ENCODE measurements at regions not wholly inside any gene's neighbourhood (a gene's known extent, or its start where the extent isn't known, plus 50 kb on each side); places are given as distances from the start of the nearest gene placed in this dataset.

- no peak overlapping the region for H3K27ac ChIP-seq (ENCODE audit: low read length in 2 of 2)
- no peak for TF ChIP-seq EZH2 (IDR thresholded peaks at IDR 0.05; ENCODE audit: borderline replicate concordance, insufficient read depth, low read depth, low read length, poor library complexity, severe bottlenecking)
- TF ChIP-seq, protein P1, sequence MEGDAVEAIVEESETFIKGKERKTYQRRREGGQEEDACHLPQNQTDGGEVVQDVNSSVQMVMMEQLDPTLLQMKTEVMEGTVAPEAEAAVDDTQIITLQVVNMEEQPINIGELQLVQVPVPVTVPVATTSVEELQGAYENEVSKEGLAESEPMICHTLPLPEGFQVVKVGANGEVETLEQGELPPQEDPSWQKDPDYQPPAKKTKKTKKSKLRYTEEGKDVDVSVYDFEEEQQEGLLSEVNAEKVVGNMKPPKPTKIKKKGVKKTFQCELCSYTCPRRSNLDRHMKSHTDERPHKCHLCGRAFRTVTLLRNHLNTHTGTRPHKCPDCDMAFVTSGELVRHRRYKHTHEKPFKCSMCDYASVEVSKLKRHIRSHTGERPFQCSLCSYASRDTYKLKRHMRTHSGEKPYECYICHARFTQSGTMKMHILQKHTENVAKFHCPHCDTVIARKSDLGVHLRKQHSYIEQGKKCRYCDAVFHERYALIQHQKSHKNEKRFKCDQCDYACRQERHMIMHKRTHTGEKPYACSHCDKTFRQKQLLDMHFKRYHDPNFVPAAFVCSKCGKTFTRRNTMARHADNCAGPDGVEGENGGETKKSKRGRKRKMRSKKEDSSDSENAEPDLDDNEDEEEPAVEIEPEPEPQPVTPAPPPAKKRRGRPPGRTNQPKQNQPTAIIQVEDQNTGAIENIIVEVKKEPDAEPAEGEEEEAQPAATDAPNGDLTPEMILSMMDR (IDR thresholded peaks at IDR 0.05) = no peak
- H3K4me3 ChIP-seq (ENCODE audit: control extremely low read depth in 1 of 5, extremely low read depth in 1 of 5, insufficient read depth in 1 of 5, low read depth in 2 of 5, low read length in 4 of 5) = peak overlapping the region in 1 of 5 experiments; percentile 30
- Mint-ChIP-seq H3K4me1 (peaks cover 9% of the 10 kb centered on the region), H3K9me3 (ENCODE audit: insufficient read depth) (no peaks in the 10 kb centered on the region), H3K27ac (peak overlapping the region; percentile 37), H3K27me3 (peaks cover 5% of the 10 kb centered on the region), H3K4me3 (peak overlapping the region; percentile 48)
- peak; percentile 44 for DNase-seq
- intact Hi-C loops (cut with micrococcal nuclease) = no loop called here
- WGBS (ENCODE audit: insufficient coverage) = 19% methylated on average over 3 of the region's 11 CpGs
- ChIA-PET POLR2A (no interaction called here), CTCF (interaction anchor here (1.2 kb wide), 1 partner anchor 9 kb away, joined by 4 read pairs; no protein-coding TSS in a partner anchor)
- no peaks in the 10 kb centered on the region for H3K79me2 ChIP-seq (ENCODE audit: control insufficient read depth, insufficient read depth, low read length)
- H4K20me1 ChIP-seq (ENCODE audit: control insufficient read depth, insufficient read depth, low read length, poor library complexity, severe bottlenecking) = no peaks in the 10 kb centered on the region
- ATAC-seq (ENCODE audit: low read depth) = peak; percentile 78
- H3K4me1 ChIP-seq (ENCODE audit: control insufficient read depth in 2 of 2, insufficient read depth in 2 of 2, low read length in 2 of 2) = peaks cover 0 to 6% of the 10 kb centered on the region in 2 donors
- no peaks in the 10 kb centered on the region for H3K9me3 ChIP-seq (ENCODE audit: control extremely low read depth in 1 of 3, control insufficient read depth in 2 of 3, insufficient read depth in 1 of 3, low read length in 2 of 3)
- peak overlapping the region; percentile 33 for H3K4me2 ChIP-seq (replicated peaks; ENCODE audit: low read depth, low read length, poor library complexity, severe bottlenecking)
- H2AFZ ChIP-seq (ENCODE audit: insufficient read depth, low read depth, low read length, poor library complexity, severe bottlenecking) = peak overlapping the region; percentile 55
- H3K36me3 ChIP-seq (replicated peaks in 1 of 2; ENCODE audit: control extremely low read depth in 1 of 2, control insufficient read depth in 1 of 2, extremely low read depth in 1 of 2, insufficient read depth in 2 of 2, low read length in 1 of 2) = no peaks in the 10 kb centered on the region
- H3K9ac ChIP-seq (ENCODE audit: low read length) = peak overlapping the region; percentile 34
- no peaks in the 10 kb centered on the region for H3K27me3 ChIP-seq (replicated peaks in 1 of 4; ENCODE audit: control extremely low read depth in 1 of 4, control insufficient read depth in 3 of 4, insufficient read depth in 4 of 4, low read length in 3 of 4)
Measured at GRCh38 chr6:150528648-150529285, 70.9 kb upstream of the PLEKHG1 start.

- no CpG with 5 or more reads among the region's 3 CpGs for WGBS (ENCODE audit: insufficient coverage)
- no peak overlapping the region for H3K27ac Mint-ChIP-seq
- Histone ChIP-seq H3K36me3 (replicated peaks in 1 of 2; ENCODE audit: control extremely low read depth in 1 of 2, control insufficient read depth in 1 of 2, extremely low read depth in 1 of 2, insufficient read depth in 2 of 2, low read length in 1 of 2) (no peaks in the 10 kb centered on the region), H3K4me3 (ENCODE audit: control extremely low read depth in 1 of 5, extremely low read depth in 1 of 5, insufficient read depth in 1 of 5, low read depth in 2 of 5, low read length in 4 of 5) (no peak overlapping the region), H3K9ac (ENCODE audit: low read length) (no peak overlapping the region), H2AFZ (ENCODE audit: insufficient read depth, low read depth, low read length, poor library complexity, severe bottlenecking) (no peak overlapping the region), H3K27me3 (replicated peaks in 1 of 4; ENCODE audit: control extremely low read depth in 1 of 4, control insufficient read depth in 3 of 4, insufficient read depth in 4 of 4, low read length in 3 of 4) (peaks cover 0 to 1% (median 0%) of the 10 kb centered on the region in 4 experiments), H4K20me1 (ENCODE audit: control insufficient read depth, insufficient read depth, low read length, poor library complexity, severe bottlenecking) (no peaks in the 10 kb centered on the region), H3K9me3 (ENCODE audit: control extremely low read depth in 1 of 3, control insufficient read depth in 2 of 3, insufficient read depth in 1 of 3, low read length in 2 of 3) (no peaks in the 10 kb centered on the region), H3K79me2 (ENCODE audit: control insufficient read depth, insufficient read depth, low read length) (no peaks in the 10 kb centered on the region), H3K27ac (ENCODE audit: low read length in 2 of 2) (no peak overlapping the region), H3K4me2 (replicated peaks; ENCODE audit: low read depth, low read length, poor library complexity, severe bottlenecking) (no peak overlapping the region), H3K4me1 (ENCODE audit: control insufficient read depth in 2 of 2, insufficient read depth in 2 of 2, low read length in 2 of 2) (peaks cover 0 to 6% of the 10 kb centered on the region in 2 donors)
- ATAC-seq (ENCODE audit: low read depth) (no peak), DNase-seq (no peak)
- H3K9me3 Mint-ChIP-seq (ENCODE audit: insufficient read depth) = no peaks in the 10 kb centered on the region
- H3K4me3 Mint-ChIP-seq = no peak overlapping the region
- CTCF ChIA-PET = interaction anchor here (1.2 kb wide), 1 partner anchor 10 kb away, joined by 4 read pairs; no protein-coding TSS in a partner anchor
- H3K27me3 Mint-ChIP-seq = peaks cover 5% of the 10 kb centered on the region
- TF ChIP-seq, protein P1 (IDR thresholded peaks at IDR 0.05) = no peak
- no peak for TF ChIP-seq EZH2 (IDR thresholded peaks at IDR 0.05; ENCODE audit: borderline replicate concordance, insufficient read depth, low read depth, low read length, poor library complexity, severe bottlenecking)
- POLR2A ChIA-PET = no interaction called here
- intact Hi-C loops (cut with micrococcal nuclease) = no loop called here
- H3K4me1 Mint-ChIP-seq = peaks cover 9% of the 10 kb centered on the region
Measured at GRCh38 chr6:150529646-150530045, 70.0 kb upstream of the PLEKHG1 start.

All from B cell (primary cell).